Superior temporal gyrus (tissue), 1 donor: ENCODE measurements at regions not wholly inside any gene's neighbourhood (a gene's known extent, or its start where the extent isn't known, plus 50 kb on each side); places are given as distances from the start of the nearest gene placed in this dataset.
"Not testable (repeated sequence)": the region's sequence is repeated elsewhere in the genome, so short reads cannot be mapped to it uniquely, and the experiment has no call there.

Experiments
- DNase-seq: peaks from one replicate; pipeline ENCODE4 v3.0.0-alpha.2; 2016; ENCODE audit errors: extremely low spot score

DNA sequence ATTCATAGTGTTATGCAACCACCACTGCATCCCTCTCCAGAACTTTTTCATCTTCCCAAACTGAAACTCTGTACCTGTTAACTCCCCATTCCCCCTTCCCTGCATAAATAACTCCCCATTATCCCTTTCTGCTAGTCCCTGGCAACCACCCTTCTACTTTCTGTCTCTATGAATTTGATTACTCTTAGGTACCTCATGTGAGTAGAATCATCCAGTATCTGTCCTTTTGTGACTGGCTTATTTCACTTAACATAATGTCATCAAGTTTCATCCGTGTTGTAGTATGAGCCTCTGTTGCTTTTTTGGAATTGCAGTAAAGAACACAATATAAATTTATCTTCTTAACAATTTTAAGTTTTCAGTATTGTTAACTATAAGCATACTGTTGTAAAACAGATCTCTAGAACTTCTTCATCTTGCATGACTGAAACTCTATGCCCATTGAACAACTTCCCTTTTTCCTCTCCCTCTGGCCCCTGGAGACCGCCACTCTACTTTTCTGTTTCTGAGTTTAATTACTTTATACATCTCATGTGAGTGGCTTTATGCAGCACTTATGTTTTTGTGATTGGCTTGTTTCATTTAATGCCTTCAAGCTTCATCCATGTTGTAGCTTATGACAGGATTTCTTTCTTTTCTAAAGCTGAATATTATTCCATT is 87.3 kb upstream of the ABCC4 start:
- no peak for DNase-seq

DNA sequence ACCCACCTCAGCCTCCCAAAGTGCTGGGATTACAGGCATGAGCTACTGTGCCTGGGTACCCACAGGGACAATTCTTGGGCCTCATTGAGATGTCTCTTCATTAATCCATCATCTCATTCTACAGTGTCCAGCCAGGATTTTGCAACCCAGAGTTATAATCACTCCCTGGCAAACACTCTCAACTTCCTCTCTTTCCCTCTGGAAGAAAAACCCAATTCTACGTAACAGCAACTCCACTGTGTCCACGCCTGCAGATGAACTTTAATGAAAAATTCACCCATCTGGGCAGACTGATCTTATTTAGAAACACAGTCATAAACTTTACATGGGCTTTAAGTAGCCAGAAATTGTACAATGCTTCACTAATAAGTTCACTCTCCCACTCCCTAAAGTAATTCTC is 90.1 kb upstream of the ABCC4 start:
- DNase-seq = no peak

DNA sequence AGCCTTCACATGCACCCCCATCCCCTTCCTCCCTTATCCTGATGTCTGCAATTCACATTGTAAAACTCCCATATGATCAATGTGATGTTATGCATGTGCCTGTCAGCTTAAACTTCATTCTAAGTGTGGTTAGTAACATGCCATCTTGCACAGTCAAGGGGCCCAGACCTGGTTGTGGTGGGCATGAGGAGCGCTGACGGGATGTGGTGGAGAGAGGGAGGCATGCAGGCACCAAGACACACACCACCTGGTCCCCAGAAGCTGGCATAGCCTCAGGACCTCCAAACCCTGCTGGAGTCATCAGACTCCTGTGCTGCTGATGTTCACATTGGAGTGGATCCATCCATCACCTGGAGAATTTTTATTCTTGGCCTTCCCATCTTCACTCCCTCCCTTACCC is 90.5 kb upstream of the ABCC4 start:
- DNase-seq = no peak

DNA sequence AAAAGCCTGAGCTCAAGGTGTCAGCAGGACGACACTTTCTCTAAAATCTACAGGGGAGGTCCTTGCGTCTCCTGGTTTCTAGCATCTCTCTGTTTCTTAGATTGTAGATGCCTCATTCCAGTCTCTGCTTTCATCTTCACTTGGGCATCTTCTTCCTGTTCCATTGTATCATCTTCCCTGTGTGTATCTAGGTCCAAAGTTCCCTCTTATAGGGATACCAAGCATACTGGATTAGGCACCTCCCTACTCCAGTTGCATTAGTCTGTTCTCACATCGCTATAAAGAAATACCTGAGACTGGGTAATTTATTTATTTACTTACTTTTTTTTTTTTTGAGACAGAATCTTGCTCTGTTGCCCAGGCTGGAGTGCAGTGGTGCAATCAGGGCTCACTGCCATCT is 91.3 kb upstream of the ABCC4 start:
- no peak for DNase-seq

DNA sequence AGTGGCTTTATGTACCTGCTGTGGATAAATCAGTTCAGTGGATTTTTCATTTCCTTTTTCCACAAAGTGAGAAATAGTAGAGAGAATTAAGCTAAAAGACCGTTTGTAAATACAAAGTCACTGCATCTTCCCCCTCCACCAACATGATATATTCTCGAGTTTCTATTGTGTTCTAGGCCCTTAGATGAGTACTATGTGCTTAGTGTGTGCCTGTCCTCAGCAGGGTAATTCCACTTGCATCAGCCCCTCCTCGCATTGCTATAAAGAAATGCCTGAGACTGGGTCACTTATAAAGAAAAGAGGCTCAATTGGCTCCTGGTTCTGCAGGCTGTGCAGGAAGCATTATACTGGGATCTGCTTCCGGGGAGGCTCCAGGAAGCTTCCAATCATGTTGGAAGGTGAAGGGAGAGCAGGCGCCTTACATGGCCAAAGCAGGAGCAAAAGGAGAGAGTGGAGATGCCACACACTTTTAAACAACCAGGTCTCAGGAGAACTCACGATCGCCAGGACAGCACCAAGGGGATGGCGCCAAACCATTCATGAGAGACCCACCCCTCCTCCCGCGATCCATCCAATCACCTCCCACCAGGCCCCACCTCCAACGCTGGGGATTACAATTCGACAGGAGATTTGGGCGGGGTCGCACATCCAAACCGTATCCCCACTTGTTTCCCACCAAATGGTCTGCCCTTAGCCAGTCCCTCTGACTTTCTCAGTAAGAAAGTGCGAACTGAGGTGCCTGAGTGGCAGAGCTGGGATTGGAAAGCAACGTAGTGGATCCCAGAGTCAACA is 102.3 kb upstream of the ABCC4 start:
- no peak for DNase-seq

DNA sequence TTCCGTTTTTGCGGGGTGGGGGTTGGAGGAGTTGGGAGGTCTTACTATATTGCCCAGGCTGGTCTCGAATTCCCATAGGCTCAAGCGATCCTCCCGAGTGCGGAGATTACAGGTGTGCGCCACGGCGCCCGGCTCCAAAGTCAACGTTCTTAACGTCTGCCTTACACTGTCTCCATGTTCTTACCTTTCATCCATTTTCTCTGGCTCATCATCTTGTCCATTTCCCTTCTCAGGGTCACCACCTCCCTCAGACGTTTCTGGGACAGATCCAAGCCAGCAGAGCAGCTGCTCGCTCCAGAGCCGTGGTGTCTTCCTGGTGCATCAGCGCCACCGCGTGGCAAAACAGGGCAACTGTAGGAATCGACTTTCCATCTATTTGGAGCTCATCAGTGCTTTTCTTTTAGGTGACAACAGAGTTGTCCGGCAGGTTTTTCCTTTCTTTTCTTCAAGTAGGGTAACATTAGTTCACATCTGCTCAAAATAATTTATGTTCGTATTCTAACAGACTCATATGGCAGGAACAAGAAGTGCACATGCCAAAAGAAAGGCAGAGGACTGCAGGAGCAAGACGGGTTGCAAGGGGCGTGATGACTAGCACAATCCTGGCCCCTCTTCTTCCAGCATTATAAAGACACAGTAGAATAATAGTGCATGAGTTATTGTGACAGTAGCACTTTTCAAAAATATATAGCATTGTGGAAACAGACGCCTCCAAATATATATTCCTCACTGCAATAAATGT is 103.1 kb upstream of the ABCC4 start:
- peak; percentile 91 for DNase-seq

DNA sequence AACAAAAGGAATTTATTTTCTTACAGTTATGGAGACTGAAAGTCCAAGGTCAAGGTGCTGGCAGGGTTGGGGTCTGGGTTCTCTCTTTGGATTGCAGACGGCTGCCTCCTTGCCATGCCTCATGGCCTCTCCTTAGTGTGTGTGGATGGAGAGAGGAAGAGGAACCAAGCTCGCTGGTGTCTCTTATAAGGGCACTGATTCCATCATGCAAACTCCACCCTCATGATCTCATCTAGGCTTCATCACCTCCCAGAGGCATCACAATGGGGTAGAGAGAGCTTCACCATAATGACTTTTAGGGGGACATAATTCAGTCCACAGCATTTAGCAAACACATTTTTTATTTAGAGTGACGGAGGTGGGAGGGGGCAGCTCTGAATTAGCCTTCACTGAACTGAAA is 104.9 kb upstream of the ABCC4 start:
- DNase-seq = no peak

DNA sequence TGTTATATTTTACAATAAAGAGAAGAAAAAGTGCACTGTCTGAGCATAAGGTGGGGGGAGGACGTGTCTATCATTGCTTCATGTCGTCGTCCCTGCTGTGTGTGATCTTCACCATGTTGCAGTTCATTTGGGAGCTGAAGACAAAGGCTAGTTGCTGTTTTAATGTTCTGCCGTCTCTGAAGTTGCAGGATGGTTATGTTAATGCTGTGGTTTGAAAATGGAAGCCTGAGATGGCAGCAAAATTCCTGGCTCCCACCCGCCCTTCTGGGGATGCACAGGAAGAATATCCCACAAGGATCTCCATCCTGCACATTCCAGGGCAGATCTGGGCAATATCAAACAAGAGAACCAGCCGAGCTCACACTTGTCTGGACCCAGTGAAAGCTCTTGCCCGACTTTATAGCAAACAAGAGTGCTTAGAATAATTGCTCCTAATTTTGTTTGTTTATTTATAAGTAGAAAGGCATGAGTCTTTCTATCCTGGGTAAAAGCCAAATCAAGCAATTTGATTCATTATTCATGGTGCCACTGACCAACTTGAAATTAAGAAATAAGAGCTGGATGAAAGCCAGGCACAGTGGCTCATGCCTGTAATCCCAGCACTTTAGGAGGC is 110.3 kb upstream of the ABCC4 start:
- no peak for DNase-seq

DNA sequence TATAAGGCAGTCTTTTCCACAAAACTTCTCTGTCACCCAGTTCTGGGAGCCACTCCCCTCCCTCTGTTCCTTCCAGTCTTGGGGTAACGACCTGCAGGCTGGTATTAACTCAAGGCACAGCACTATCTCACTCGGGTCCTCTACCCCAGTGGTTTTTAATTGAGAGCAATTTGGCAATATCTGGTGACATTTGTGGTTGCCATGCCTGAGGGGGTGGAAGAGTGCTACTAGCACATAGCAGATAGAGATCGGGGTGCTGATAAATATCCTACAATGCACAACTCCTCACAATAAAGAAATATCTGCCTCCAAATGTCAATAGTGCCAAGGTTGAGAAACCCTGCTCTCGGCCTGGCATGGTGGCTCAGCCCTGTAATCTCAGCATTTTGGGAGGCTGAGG is 117.7 kb upstream of the ABCC4 start:
- no peak for DNase-seq

DNA sequence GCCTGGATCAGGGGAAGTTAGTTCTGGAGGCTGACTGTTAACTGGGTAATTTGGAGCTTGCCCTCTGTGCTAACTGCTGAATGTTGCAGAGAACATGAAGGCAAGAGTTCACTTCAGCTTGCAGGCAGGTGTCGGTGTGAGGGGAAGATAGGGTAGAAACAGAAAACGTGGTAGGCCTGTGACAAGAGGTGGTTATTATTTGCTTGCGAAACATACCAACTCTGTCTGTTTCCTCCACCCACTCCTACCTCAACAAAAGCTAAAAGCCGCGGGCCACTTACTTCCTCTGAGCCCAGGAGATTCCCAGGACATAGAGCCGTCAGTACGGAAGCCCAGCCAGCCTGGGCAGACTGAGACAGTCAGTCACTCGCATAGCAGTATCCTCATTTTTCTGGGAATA is 119.2 kb upstream of the ABCC4 start:
- no peak for DNase-seq

DNA sequence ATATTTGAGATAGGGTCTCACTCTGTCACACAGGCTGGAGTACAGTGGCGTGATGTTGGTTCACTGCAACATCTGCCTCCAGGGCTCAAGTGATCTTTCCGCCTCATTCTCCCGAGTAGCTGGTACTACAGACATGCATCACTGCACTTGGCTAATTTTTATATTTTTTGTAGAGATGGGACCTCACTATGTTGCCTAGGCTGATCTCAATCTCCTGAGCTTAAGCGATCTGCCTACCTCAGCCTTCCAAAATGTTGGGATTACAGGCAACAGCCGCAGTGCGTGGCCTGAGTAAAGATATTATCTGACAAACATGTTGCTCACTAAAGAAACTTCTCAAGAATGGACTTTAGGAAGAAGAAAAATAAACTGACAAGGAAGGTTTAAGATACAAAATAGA is 125.4 kb upstream of the ABCC4 start:
- DNase-seq = no peak

DNA sequence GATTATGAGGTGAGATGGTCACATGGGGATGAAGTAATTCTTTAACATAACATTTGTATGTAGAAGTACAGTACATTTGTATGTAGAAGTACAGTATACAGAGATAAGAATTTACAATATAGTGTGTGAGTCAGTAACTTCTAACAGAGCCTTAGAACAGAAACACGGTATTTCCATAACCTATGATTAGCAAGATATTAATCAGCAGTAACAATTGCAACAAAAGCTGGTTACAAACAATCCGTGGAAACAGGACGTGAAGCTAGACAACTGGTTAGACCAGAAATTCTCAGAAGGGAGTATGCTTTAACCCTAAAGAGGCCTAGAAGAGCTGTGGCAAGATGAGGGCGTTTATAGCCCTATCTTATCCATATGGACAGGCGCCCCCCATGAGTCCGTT is 122.0 kb upstream of the CLDN10 start:
- not testable (repeated sequence) for DNase-seq

DNA sequence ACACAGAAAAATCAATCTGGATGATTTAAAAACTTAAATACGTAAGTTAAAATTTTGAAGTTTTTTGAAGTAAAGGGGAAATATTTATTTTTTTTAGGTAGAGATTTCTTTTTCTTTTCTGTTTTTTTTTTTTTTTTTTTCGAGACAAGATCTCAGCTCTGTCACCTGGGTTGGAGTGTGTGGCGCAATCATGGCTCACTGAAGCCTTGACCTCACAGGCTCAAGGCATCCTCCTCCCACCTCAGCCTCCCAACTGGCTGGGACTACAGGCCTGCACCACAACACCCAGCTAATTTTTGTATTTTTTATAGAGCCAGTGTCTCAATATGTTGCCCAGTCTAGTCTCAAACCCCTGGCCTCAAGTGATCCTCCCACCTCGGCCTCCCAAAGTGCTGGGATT is 120.4 kb upstream of the CLDN10 start:
- no peak for DNase-seq

DNA sequence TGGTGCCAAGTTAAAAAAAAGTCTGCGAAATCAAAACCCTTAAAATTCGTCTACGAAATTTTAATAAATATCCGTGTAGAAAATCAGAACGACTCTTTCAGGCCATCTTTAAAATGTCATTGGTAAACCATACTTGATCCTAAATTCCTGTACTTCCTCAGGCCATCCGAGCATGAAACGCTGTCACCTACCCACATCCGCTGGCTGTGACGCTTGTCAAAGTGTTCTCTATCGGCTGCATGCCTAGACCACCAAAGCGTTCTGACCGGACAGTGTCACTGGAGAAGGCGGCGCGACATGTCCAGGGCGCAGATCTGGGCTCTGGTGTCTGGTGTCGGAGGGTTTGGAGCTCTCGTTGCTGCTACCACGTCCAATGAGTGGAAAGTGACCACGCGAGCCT is 119.0 kb upstream of the CLDN10 start:
- DNase-seq = no peak

DNA sequence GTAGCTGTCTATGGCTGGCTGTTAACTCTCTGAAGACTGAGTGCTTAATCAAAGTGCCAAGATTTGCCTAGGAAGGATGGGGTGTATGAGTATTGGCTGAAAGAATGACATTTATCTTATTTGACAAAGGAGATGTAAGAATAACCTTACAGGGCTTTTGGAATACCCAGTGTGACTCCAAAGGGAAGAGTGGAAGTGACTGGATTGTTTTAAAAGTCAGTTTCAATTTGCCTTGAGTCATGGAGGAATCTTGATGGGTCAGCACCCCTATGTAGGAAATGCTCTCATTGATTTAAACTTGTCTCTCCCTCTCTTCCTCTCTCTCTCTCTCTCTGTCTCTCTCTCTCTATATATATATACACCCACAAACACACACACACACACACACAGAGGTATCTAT is 118.4 kb upstream of the CLDN10 start:
- DNase-seq = no peak

DNA sequence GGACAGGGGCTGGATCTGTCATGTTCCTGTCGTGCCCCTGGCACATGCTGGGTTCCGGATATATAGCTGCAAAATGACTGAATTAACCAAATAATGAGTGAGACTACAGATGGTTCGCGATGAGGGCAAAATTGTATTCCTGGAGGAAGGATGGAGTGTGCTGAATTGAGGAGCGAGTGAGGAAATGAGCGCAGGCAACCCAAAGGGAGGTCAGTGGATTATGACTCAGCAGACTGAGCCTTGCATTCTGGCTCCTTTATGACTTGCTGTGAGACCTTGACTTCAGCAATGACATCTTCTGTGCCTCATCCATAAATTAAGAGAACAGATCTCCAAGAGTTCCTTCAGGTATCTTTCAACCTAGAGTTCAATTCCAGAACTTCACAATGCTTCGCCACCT is 115.0 kb upstream of the CLDN10 start:
- DNase-seq = no peak

DNA sequence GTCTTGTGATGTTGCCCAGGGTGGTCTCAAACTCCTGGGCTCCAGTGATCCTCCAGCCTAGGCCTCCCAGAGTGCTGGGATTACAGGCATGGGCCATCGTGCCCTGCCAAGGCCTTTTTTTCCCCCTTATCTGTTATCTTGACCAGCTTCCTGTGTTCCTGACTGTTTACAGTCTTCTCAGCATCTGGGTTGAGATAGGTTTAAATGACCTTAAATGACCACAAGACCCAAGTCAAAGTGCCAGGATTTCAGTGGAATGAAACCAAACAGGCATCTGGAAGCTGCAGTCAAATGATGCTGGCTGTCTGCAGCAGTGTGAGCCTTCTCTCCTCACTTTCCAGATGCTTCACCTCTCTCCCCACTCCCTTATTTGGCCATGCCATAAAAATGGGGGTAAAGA is 114.2 kb upstream of the CLDN10 start:
- no peak for DNase-seq

DNA sequence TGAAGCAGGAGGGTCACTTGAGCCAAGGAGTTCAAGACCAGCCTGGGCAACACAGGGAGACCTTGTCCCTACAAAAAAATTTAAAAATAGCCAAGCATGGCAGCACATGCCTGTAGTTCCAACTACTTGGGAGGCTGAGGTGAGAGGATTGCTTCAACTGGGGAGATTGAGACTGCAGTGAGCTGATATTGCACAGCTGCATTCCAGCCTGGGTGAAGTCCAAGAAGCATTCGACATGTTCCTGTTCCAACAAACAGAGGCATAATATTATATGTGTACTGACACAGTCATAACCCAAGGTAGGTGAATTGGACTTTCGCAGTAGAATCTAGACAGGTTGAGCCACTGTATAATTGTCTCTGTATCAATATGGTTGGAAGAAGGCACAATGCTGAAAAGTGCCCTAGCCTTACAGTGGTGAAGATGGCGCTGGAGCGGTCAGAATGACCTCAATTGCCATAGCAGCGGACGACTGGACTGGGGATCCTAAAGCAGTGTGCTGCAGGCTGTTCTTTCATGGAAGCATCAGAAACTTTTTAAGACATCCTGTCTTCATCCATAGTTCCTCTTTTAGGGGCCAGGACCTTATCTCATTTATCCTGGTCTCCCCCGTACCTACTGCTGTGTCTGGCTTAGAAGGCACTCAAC is 112.0 kb upstream of the CLDN10 start:
- no peak for DNase-seq

DNA sequence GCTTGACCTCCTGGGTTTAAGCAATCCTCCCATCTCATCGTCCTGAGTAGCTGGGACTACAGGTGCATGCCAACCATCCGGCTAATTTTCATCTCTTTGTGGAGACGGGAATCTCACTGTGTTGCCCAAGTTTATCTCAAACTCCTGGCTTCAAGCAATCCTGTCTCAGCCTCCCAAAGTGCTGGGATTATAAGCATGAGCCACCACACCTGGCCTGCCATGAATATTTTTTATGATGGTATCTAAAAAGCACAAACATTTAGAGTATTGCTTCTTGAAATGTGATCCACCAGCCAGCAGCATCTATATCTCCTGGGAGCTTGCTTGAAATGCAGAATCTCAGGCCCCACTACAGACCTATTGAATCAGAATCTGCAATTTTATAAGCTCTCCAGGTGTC is 111.2 kb upstream of the CLDN10 start:
- no peak for DNase-seq

DNA sequence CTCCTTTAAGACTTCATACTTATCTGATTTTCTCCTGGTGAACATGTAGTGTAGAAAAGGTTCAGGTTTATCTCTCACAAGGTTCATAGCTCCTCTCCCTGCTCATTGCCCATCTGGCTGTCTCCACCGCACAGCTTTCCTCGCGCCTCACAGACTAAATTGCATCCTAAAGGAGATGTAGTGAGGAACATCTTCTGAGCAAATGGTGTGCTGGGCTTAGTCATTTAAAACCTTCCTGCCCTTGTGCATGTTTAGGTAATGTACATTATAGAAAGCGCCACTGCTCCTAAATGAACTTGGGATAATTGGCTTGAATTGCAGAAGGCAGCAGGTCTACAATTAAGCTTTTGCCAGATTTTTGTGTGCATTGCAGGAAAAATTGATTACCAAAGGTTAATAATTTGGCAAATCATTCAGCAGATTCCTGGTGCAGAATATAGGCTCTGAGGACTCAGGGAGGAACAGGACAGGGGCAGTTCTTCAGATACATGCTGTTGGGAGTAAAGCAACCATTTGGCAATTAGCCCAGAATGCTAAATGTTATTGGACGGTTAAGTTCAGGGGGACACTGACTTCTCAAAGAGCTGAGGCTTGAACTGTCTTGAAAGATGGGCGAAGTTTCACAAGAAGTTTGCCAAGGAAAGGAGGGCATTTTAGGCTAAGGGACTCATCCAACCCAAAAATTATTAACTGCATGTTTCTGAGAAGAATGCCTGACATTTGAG is 108.4 kb upstream of the CLDN10 start:
- DNase-seq = no peak

DNA sequence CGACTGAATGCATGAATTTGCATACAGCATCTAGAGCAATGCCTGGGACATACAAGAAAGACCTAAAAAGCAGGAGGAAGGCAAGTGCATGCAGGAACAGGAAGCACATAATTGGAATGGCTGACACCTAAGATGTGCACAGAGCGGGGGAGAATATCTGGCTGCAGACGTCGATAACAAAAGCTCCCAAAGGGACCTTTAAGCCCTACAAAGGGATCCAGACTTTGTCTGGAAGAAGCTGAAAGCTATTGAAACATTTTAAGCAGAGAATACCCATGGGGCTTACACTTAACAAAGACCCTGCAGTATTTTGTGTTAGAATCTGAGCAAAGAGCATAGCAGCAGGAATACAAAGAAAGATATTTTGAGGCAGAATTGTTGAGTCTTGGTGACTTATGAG is 107.4 kb upstream of the CLDN10 start:
- DNase-seq = no peak
